ENCODE measurements at regions not wholly inside any gene's neighbourhood (a gene's known extent, or its start where the extent isn't known, plus 50 kb on each side); places are given as distances from the start of the nearest gene placed in this dataset.
"Not testable (repeated sequence)": the region's sequence is repeated elsewhere in the genome, so short reads cannot be mapped to it uniquely, and the experiment has no call there.

DNA sequence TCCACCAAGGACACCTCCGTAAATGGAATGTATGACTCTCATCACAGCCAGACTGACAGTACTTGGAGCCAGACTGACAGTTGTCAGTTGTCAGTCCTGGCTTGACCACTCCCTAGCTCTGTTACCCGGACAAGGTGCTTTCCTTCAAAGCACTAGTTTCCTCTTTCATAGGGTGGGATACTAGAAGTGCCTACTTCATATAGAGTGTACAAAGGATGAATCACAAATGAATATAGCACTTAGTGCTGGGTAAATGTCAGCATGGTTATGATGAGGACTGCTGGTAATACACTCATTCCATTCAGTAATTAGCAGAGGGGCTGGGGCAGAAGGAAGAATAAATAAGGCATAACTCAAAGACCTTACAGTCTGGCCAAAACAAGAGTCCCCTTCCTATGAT lies 91.4 kb downstream of the ARL4C start:
- DNase-seq, result no peak

DNA sequence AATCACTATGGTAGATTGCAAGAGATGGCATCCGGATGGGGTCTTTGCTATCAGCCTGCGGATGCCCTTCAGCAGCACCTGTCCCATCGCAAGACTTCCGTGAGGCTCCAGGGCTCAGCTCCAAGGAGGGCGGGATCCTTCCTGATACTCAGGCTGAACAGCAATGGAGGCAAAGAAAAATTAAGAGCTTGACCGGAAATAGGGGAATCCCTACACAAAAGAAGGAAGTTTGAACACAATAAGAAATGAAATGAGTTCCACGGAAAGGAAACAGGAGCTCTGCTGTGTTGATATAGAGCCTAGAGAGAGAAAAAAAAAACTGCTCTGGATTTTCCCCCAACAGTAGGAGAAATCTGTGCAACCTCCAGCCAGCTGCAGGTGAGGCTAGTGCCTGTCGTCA lies 91.9 kb downstream of the ARL4C start:
- DNase-seq, result no peak

DNA sequence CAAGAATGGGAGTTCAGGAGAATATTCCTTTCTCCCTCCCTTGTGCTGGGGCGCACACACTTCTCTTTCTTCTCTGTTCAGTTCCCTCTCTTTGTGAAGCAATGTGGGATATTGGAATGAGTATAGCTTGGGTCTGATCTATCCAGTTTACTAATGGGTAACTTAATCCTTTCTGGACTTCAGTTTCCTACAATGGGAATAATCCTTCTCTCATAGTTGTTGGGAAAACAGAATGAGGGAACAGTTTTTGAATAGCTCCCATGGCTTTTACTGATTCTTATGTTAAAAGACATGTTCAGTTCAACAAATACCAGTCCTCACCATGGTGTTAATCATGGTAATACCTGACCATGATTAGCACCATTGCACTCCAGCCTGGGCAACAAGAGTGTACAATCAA lies 93.1 kb downstream of the ARL4C start:
- no peak for DNase-seq

DNA sequence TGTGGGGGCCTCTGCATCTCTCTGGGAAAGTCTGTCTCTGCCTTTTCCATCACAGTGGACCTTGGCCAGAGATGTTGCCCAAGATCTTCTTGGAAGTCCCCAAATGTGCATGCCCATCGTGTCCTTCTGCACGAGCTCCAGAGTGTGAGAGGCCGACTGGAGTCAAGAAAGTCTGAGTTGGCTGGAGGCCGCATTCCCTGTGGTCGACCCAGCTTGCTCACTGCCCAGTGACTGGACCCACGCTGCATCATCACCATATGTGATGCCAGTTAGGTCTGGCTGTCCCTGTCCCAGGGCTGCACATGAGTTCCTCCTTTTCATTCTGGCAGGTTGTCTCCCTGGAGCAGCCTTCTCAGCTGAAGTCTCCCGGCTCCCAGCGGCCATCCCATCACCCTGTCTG lies 93.8 kb downstream of the ARL4C start:
- DNase-seq, result no peak

- DNase-seq, result no peak
These were observed 95.5 kb downstream of the ARL4C start for GRCh38 chr2:234401426-234401825.

GRCh38 chr2:234399451-234400246 lies 97.2 kb downstream of the ARL4C start:
- DNase-seq, result no peak

- no peak for DNase-seq
These were observed 98.3 kb downstream of the ARL4C start for GRCh38 chr2:234398531-234398930.

DNA sequence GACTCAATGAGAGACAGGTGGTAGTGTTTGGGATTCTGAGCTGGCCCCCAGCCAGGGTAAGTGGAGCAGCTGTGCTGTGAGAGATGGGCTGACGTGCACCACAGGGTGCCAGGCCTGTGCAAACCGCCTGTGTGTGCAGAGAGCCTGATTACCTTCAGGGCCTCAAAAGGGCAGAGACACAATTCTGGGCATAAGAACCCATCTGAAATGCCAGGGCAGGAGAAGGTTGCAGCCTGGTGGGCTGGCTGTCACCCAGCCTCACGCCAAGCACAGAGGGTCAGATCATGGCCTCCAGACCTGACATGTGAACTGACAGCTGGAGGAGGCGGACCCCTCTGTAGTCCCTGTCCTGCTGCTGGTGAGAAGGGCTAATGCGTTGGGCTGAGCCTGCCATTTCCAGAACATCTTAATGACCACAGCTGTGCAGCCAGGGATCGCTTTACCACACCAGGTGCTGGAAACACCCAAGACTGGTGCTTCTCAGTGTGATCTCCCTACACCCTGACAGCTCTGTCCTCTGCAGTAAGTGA lies 100.9 kb downstream of the ARL4C start:
- DNase-seq, result no peak

GRCh38 chr2:234394450-234394849 lies 102.4 kb downstream of the ARL4C start:
- DNase-seq, result no peak

GRCh38 chr2:234393354-234393753 lies 103.5 kb downstream of the ARL4C start:
- no peak for DNase-seq

DNA sequence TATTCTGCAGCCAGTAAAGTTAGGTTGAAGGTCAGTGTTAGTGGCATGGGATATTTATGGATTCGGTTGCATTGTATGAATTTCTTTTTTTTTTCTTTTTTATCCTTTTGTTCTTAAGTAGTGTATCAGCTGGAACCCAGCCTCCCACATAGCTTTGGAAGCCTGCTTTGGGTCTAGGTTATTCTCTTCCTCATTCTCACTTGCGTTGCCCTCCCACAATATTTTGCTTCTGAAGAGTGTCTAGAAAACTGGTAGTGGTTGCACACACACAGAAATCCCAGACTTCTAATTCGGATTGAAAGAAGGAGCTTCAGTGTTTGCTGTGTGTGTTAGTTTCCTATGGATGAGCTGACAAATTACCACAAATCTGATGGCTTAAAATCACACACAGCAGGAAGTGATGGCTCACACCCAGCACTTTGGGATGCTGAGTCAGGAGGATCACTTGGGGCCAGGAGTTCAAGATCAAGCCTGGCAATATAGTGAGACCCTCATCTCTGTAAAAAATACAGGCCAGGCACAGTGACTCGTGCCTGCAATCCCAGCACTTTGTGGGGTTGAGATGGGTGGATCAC lies 104.8 kb downstream of the ARL4C start:
- no peak for DNase-seq

DNA sequence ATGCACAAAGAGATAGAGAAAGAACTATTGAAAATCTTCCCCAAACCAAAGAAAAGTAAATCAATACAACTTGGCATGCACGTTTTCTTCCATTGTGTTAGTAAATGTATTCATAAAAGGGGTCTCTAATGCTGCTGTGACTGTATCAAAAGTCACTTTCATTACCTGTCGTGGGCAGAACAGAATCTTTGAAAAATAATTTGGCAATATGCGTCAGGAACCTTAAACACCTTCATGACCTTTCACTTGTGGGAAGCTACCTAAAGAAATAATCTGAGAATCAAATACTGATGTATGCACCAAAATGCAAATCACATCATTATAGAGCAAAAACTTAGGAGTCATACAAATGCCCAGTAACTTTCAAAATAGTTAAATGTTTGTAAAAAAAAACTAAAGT lies 105.3 kb downstream of the ARL4C start:
- no peak for DNase-seq

- DNase-seq, result not testable (repeated sequence)
These were observed 107.2 kb downstream of the ARL4C start for GRCh38 chr2:234389661-234390060.

- no peak for DNase-seq
These were observed 108.3 kb downstream of the ARL4C start for GRCh38 chr2:234388591-234388990.

DNA sequence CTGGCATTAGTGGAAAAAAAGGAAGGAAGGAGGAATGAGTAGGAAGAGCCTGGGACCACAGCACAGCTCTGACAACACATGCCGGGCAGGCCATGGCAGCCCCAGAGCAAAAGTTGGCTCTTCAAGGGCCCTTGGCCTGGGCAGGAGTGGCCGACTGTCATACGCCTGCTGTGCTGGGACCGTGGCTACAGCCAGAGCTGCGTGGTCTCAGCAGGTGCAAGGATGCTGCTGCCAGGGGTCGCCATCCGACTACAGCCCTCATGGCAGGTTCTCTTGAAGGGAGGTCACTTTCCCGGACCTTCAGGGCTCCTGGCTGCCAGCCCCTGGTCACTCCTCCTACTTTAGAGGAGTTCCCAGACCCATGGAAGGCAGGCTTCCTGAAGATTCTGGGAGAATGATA lies 109.9 kb downstream of the ARL4C start:
- no peak for DNase-seq

DNA sequence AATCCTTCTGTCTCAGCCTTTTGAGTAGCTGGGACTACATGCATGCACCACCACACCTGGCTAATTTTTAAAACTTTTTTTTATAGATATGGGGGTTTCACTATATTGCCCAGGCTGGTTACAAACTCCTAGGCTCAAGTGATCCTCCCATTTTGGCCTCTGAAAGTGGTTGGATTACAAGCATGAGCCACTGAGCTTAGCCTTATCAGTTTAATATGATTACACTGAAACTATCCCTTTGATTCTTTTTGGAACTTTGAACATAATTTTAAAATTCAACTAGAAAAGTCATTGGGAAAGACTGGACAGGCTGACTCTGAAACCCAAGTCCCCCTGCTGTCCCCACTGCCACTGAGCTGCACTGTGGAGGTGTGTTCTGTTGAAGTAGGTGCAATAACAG lies 114.8 kb downstream of the ARL4C start:
- DNase-seq, result no peak

DNA sequence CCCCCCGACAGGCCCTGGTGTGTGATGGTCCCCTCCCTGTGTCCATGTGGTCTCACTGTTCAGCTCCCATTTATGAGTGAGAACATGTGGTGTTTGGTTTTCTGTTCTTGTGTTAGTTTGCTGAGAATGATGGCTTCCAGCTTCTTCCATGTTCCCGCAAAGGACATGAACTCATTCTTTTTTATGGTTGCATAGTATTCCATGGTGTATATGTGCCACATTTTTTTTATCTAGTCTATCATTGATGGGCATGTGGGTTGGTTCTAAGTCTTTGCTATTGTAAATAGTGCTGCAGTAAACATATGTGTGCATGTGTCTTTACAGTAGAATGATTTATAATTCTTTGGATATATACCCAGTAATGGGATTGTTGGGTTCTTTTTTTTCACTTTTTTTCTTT lies 117.9 kb downstream of the ARL4C start:
- DNase-seq, result not testable (repeated sequence)

DNA sequence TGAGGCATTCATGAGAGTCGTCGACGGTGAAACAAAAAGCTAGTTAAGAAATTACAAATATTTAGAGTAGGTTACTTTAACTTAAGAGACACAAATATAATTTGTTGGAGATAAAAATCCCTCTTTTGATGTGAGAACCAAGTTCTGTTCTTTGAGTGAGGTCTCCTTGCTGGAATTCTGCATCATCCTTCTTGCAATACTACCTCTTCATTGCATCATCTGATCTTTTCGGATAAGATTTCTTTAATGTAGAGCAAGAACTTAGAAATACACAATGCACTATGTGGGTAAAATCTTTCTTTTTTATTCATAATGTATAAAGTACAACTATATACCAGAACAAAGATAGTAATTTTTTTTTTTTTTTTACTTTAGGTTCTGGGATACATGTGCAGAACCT lies 118.4 kb downstream of the ARL4C start:
- no peak for DNase-seq

- no peak for DNase-seq
These were observed 119.0 kb downstream of the ARL4C start for GRCh38 chr2:234377761-234378391.

GRCh38 chr2:234376229-234376628 lies 120.7 kb downstream of the ARL4C start:
- no peak for DNase-seq

DNA sequence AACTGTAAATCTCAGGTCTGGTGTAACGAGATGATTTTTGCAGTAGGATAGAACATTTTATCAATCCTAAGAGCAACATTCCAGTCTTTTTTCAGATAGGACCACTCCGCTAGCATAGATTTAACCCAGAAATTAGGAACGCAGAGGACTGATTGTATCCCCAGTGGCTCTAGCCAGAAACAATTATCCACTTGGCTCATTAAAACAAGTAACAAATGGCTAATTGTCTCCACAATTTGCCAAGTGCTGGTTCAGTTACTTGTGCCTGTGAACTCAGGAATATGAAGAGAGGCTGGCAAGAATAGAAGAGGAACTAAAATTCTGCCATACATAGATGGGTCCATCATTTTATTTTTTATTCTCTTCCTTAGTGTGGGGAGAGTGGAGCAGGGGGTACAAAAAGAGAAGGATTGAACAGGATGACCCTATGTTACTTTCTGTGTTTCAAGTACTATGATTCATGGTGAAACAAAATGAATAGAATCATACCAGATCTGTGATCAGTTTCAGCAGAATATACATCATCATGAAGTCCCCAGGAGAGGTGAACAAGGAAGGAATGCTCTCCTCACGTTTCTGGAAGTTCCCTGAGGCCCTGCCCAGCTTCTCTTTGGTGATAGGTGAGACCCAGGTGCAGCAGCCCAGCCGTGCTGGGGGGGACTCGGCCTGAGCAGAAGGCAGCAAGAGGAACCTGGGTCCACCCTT lies 121.6 kb downstream of the ARL4C start:
- DNase-seq, result no peak

GRCh38 chr2:234374736-234375135 lies 122.1 kb downstream of the ARL4C start:
- DNase-seq, result no peak

GRCh38 chr2:234374150-234374508 lies 122.8 kb downstream of the ARL4C start:
- DNase-seq, result no peak

All from midbrain (tissue), 1 donor.